ENCODE measurements at regions not wholly inside any gene's neighbourhood (a gene's known extent, or its start where the extent isn't known, plus 50 kb on each side); places are given as distances from the start of the nearest gene placed in this dataset.
A peak's percentile ranks its signal among the peaks of the same experiment; 100 is the strongest.

GRCh38 chr3:150210461-150211110 lies 197.5 kb upstream of the TSC22D2 start:
- H3K4me1 Mint-ChIP-seq: peaks cover 11% of the 10 kb centered on the region
- H3K36me3 Mint-ChIP-seq (ENCODE audit: low read depth): no peaks in the 10 kb centered on the region
- no peaks in the 10 kb centered on the region for H3K9me3 Mint-ChIP-seq
- no peak overlapping the region for H3K4me3 Mint-ChIP-seq
- peak overlapping the region; percentile 75 for H3K27ac Mint-ChIP-seq (ENCODE audit: unreplicated experiment)
- DNase-seq (ENCODE audit: low read depth, low spot score): no peak
- H3K27me3 Mint-ChIP-seq (ENCODE audit: low read depth): no peaks in the 10 kb centered on the region
- TF ChIP-seq, protein P1, sequence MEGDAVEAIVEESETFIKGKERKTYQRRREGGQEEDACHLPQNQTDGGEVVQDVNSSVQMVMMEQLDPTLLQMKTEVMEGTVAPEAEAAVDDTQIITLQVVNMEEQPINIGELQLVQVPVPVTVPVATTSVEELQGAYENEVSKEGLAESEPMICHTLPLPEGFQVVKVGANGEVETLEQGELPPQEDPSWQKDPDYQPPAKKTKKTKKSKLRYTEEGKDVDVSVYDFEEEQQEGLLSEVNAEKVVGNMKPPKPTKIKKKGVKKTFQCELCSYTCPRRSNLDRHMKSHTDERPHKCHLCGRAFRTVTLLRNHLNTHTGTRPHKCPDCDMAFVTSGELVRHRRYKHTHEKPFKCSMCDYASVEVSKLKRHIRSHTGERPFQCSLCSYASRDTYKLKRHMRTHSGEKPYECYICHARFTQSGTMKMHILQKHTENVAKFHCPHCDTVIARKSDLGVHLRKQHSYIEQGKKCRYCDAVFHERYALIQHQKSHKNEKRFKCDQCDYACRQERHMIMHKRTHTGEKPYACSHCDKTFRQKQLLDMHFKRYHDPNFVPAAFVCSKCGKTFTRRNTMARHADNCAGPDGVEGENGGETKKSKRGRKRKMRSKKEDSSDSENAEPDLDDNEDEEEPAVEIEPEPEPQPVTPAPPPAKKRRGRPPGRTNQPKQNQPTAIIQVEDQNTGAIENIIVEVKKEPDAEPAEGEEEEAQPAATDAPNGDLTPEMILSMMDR (conservative IDR thresholded peaks at IDR 0.05): no peak

DNA sequence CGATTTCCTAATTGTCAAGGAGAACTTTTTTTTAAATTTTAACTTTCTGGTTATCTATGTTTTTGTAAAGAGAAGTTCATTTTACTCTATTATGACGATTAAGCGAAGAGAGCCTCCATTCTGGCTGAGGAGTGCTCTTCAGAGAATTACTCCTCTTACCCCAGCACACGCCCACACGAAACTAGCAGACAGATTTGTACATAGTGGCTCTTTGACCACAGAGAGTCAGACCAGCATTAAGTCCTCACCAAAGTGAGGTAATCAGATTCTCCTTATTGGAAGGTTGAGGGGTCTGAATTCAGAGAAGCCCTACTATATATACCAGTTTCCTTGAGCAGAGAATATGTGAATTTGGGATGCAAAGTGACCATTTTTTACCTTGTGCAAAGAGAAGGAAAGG lies 204.8 kb upstream of the TSC22D2 start:
- DNase-seq (ENCODE audit: low read depth, low spot score): no peak
- Mint-ChIP-seq H3K4me3 (no peak overlapping the region), H3K36me3 (ENCODE audit: low read depth) (no peaks in the 10 kb centered on the region), H3K4me1 (peaks cover 10% of the 10 kb centered on the region), H3K27ac (ENCODE audit: unreplicated experiment) (no peak overlapping the region), H3K27me3 (ENCODE audit: low read depth) (no peaks in the 10 kb centered on the region), H3K9me3 (peaks cover 4% of the 10 kb centered on the region)
- TF ChIP-seq, protein P1 (conservative IDR thresholded peaks at IDR 0.05): no peak

DNA sequence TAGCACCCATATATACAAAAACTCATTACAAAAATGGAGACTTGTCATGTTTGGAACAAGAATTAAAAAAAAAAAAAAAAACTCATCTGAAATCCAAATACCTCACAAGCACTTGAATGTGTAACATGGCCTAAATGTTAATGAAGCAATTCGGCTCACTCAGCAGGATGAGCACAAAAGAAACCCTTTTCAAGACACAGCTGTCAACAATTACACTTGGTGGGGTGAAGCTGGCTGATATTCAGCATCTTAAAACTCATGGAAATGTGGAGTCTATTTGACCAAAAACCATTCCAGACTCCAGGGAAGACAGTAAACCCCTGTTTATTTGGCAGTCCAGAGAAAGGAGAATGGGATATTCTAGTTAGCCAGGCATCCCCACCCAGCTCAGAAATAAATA lies 205.4 kb upstream of the TSC22D2 start:
- TF ChIP-seq, protein P1 (conservative IDR thresholded peaks at IDR 0.05): no peak
- Mint-ChIP-seq H3K4me1 (peaks cover 10% of the 10 kb centered on the region), H3K27me3 (ENCODE audit: low read depth) (no peaks in the 10 kb centered on the region), H3K4me3 (no peak overlapping the region), H3K27ac (ENCODE audit: unreplicated experiment) (no peak overlapping the region), H3K9me3 (peaks cover 7% of the 10 kb centered on the region), H3K36me3 (ENCODE audit: low read depth) (no peaks in the 10 kb centered on the region)
- no peak for DNase-seq (ENCODE audit: low read depth, low spot score)

DNA sequence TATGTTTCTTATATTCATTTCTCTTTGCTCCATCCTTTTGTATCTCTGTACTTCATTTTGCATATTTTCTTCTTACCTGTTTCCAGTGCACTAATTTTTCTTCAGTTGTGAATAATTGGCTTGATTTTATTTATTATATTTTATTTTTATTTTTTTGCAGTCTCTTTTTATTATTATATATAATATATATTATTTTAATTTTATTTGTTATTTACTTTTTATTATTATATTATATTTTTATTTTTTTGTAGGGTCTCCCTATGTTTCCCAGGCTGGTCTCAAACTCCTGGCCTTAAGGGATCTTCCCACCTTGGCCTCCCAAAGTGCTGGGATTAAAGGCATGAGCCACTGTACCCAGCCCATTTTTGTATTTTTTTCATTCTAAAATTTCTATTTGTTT lies 213.1 kb upstream of the TSC22D2 start:
- Mint-ChIP-seq H3K27ac (ENCODE audit: unreplicated experiment) (no peak overlapping the region), H3K27me3 (ENCODE audit: low read depth) (no peaks in the 10 kb centered on the region), H3K9me3 (peaks cover 3% of the 10 kb centered on the region), H3K4me1 (no peaks in the 10 kb centered on the region), H3K4me3 (no peak overlapping the region), H3K36me3 (ENCODE audit: low read depth) (no peaks in the 10 kb centered on the region)
- DNase-seq (ENCODE audit: low read depth, low spot score): no peak
- TF ChIP-seq, protein P1 (conservative IDR thresholded peaks at IDR 0.05): no peak

GRCh38 chr3:150194513-150194912 lies 213.6 kb upstream of the TSC22D2 start:
- TF ChIP-seq, protein P1 (conservative IDR thresholded peaks at IDR 0.05): no peak
- H3K4me1 Mint-ChIP-seq: no peaks in the 10 kb centered on the region
- H3K4me3 Mint-ChIP-seq: no peak overlapping the region
- no peak for DNase-seq (ENCODE audit: low read depth, low spot score)
- no peaks in the 10 kb centered on the region for H3K36me3 Mint-ChIP-seq (ENCODE audit: low read depth)
- no peaks in the 10 kb centered on the region for H3K27me3 Mint-ChIP-seq (ENCODE audit: low read depth)
- H3K9me3 Mint-ChIP-seq: peaks cover 5% of the 10 kb centered on the region
- H3K27ac Mint-ChIP-seq (ENCODE audit: unreplicated experiment): no peak overlapping the region

Data from neural crest cell (in vitro differentiated cells).